Neural cell (in vitro differentiated cells): ENCODE measurements at regions not wholly inside any gene's neighbourhood (a gene's known extent, or its start where the extent isn't known, plus 50 kb on each side); places are given as distances from the start of the nearest gene placed in this dataset.

Source experiments
- H2AFZ ChIP-seq: fragments of 200-600, 300-800 bp; sonication (generic), shearing (Covaris generic); 2 replicates; pipeline ENCODE4 v1.6.0; 2014; ENCODE audit warnings: low read depth, mild to moderate bottlenecking, antibody characterized with exemption, low read length, moderate library complexity
- H3F3A ChIP-seq: fragments of 200-600 bp; shearing (Covaris generic); 2 replicates; pipeline ENCODE4 v1.6.1; 2016; ENCODE audit warnings: mild to moderate bottlenecking, moderate library complexity, mixed read lengths, antibody characterized with exemption, low read length; ENCODE audit not compliant: insufficient read depth, poor library complexity, severe bottlenecking
- H3K27ac ChIP-seq: fragments of 200-600, 300-800 bp; sonication (generic), shearing (Covaris generic); 2 replicates; pipeline ENCODE4 v1.5.1; 2014; ENCODE audit warnings: mild to moderate bottlenecking, low read length, moderate library complexity
- H3K27me3 ChIP-seq: fragments of 300-800, 200-600 bp; sonication (generic), shearing (Covaris generic); 2 replicates; pipeline ENCODE4 v1.6.0; 2014; ENCODE audit warnings: mild to moderate bottlenecking, low read depth, low read length, moderate library complexity; ENCODE audit not compliant: insufficient read depth
- H3K36me3 ChIP-seq: fragments of 300-800, 200-600 bp; sonication (generic), shearing (Covaris generic); 2 replicates; pipeline ENCODE4 v1.5.1; 2014; ENCODE audit warnings: mild to moderate bottlenecking, antibody characterized with exemption, low read length, moderate library complexity; ENCODE audit not compliant: insufficient read depth
- H3K4me2 ChIP-seq: fragments of 300-800, 200-600 bp; sonication (generic), shearing (Covaris generic); 2 replicates; pipeline ENCODE4 v1.6.0; 2014; ENCODE audit warnings: mild to moderate bottlenecking, low read length
- H3K4me3 ChIP-seq: fragments of 300-800, 200-600 bp; sonication (generic), shearing (Covaris generic); 2 replicates; pipeline ENCODE4 v1.5.1; 2014; ENCODE audit warnings: mild to moderate bottlenecking, low read length, moderate library complexity
- H3K79me2 ChIP-seq: fragments of 200-600 bp; shearing (Covaris generic); replicated peaks from 2 replicates; pipeline ENCODE4 v1.6.0; 2014; ENCODE audit warnings: mild to moderate bottlenecking, low read length, moderate library complexity; ENCODE audit not compliant: insufficient read depth
- H3K9ac ChIP-seq: fragments of 300-800, 200-600 bp; sonication (generic), shearing (Covaris generic); 2 replicates; pipeline ENCODE4 v1.6.1; 2016; ENCODE audit warnings: mild to moderate bottlenecking, low read length, mixed read lengths
- H3K9me2 ChIP-seq: fragments of 200-600 bp; shearing (Covaris generic); 2 replicates; pipeline ENCODE4 v1.6.1; 2016; ENCODE audit warnings: mild to moderate bottlenecking, low read length, mixed read lengths; ENCODE audit not compliant: insufficient read depth
- H3K9me3 ChIP-seq: fragments of 200-600, 300-800 bp; sonication (generic), shearing (Covaris generic); 2 replicates; pipeline ENCODE4 v1.6.1; 2016; ENCODE audit warnings: mild to moderate bottlenecking, mixed run types, low read length, moderate library complexity, mixed read lengths
- H4K20me1 ChIP-seq: fragments of 200-600 bp; shearing (Covaris generic); 2 replicates; pipeline ENCODE4 v1.6.1; 2016; ENCODE audit warnings: mild to moderate bottlenecking, mixed run types; ENCODE audit not compliant: insufficient read depth
- EP300 ChIP-seq: fragments of 450-650 bp; conservative IDR thresholded peaks from 2 replicates; pipeline ENCODE4 v1.6.1; 2014; ENCODE audit warnings: antibody characterized with exemption, mild to moderate bottlenecking, moderate library complexity; ENCODE audit not compliant: poor library complexity, severe bottlenecking
- EZH2 ChIP-seq: fragments of 200-600, 300-800 bp; shearing (Covaris generic), sonication (generic); IDR thresholded peaks from 2 replicates; pipeline ENCODE4 v1.6.1; 2014; ENCODE audit warnings: antibody characterized with exemption, low read length, borderline replicate concordance, mild to moderate bottlenecking; ENCODE audit not compliant: insufficient read depth, poor library complexity, severe bottlenecking
- MXI1 ChIP-seq: fragments of 450-650 bp; conservative IDR thresholded peaks from 2 replicates; pipeline ENCODE4 v1.6.1; 2014; ENCODE audit warnings: antibody characterized with exemption, mild to moderate bottlenecking; ENCODE audit not compliant: poor library complexity, severe bottlenecking
- POLR2AphosphoS5 ChIP-seq: IDR thresholded peaks from 2 replicates; pipeline ENCODE4 v1.6.1; 2012
- RAD21 ChIP-seq: fragments of 450-650 bp; conservative IDR thresholded peaks from 2 replicates; pipeline ENCODE4 v1.6.1; 2014; ENCODE audit warnings: antibody characterized with exemption, mild to moderate bottlenecking, moderate library complexity
- SMC3 ChIP-seq: fragments of 450-650 bp; conservative IDR thresholded peaks from 2 replicates; pipeline ENCODE4 v1.6.1; 2014; ENCODE audit warnings: antibody characterized with exemption, mild to moderate bottlenecking, moderate library complexity; ENCODE audit not compliant: poor library complexity
- TAF1 ChIP-seq: IDR thresholded peaks from 2 replicates; pipeline ENCODE4 v1.6.1; 2012; ENCODE audit warnings: low read depth
- TF ChIP-seq, protein P1 (sequence below): IDR thresholded peaks from 2 replicates; pipeline ENCODE4 v1.6.1; 2012; ENCODE audit warnings: borderline replicate concordance
- TF ChIP-seq, protein P2 (sequence below): fragments of 450-650 bp; IDR thresholded peaks from 2 replicates; pipeline ENCODE4 v1.5.1; 2014; ENCODE audit warnings: antibody characterized with exemption, mild to moderate bottlenecking, moderate library complexity; ENCODE audit not compliant: poor library complexity, severe bottlenecking

DNA sequence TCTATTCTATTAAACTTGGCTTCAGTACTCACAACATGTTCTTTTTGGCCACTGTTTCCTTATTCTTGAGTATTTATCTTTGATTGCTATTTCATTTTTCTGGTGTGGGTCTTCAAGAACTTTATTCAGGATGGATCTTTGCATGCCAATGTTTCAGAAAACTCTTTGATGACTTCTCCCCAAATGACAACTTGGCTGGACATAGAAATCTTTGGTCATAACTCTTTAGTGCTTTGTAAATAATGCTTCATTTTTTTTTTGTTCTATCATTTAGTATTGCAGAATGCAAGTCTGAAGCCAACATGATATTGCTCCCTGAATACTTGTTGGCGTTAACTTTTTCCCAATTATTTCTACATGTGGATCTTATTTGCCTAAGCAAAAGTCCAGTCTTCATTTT is 103.6 kb upstream of the HS3ST2 start:
- Histone ChIP-seq H3F3A (no peaks in the 10 kb centered on the region), H3K36me3 (no peaks in the 10 kb centered on the region), H3K27ac (no peak overlapping the region), H3K9me3 (no peaks in the 10 kb centered on the region), H3K79me2 (no peaks in the 10 kb centered on the region), H3K4me3 (no peak overlapping the region), H3K9me2 (no peaks in the 10 kb centered on the region), H3K4me2 (no peak overlapping the region), H3K9ac (no peak overlapping the region), H4K20me1 (no peaks in the 10 kb centered on the region), H3K27me3 (no peaks in the 10 kb centered on the region), H2AFZ (no peak overlapping the region)
- TF ChIP-seq MXI1 (no peak), TAF1 (no peak), RAD21 (no peak), SMC3 (no peak), EP300 (no peak), EZH2 (no peak), POLR2AphosphoS5 (no peak)
- TF ChIP-seq, protein P1, sequence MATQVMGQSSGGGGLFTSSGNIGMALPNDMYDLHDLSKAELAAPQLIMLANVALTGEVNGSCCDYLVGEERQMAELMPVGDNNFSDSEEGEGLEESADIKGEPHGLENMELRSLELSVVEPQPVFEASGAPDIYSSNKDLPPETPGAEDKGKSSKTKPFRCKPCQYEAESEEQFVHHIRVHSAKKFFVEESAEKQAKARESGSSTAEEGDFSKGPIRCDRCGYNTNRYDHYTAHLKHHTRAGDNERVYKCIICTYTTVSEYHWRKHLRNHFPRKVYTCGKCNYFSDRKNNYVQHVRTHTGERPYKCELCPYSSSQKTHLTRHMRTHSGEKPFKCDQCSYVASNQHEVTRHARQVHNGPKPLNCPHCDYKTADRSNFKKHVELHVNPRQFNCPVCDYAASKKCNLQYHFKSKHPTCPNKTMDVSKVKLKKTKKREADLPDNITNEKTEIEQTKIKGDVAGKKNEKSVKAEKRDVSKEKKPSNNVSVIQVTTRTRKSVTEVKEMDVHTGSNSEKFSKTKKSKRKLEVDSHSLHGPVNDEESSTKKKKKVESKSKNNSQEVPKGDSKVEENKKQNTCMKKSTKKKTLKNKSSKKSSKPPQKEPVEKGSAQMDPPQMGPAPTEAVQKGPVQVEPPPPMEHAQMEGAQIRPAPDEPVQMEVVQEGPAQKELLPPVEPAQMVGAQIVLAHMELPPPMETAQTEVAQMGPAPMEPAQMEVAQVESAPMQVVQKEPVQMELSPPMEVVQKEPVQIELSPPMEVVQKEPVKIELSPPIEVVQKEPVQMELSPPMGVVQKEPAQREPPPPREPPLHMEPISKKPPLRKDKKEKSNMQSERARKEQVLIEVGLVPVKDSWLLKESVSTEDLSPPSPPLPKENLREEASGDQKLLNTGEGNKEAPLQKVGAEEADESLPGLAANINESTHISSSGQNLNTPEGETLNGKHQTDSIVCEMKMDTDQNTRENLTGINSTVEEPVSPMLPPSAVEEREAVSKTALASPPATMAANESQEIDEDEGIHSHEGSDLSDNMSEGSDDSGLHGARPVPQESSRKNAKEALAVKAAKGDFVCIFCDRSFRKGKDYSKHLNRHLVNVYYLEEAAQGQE: no peak
- TF ChIP-seq, protein P2, sequence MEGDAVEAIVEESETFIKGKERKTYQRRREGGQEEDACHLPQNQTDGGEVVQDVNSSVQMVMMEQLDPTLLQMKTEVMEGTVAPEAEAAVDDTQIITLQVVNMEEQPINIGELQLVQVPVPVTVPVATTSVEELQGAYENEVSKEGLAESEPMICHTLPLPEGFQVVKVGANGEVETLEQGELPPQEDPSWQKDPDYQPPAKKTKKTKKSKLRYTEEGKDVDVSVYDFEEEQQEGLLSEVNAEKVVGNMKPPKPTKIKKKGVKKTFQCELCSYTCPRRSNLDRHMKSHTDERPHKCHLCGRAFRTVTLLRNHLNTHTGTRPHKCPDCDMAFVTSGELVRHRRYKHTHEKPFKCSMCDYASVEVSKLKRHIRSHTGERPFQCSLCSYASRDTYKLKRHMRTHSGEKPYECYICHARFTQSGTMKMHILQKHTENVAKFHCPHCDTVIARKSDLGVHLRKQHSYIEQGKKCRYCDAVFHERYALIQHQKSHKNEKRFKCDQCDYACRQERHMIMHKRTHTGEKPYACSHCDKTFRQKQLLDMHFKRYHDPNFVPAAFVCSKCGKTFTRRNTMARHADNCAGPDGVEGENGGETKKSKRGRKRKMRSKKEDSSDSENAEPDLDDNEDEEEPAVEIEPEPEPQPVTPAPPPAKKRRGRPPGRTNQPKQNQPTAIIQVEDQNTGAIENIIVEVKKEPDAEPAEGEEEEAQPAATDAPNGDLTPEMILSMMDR: no peak

DNA sequence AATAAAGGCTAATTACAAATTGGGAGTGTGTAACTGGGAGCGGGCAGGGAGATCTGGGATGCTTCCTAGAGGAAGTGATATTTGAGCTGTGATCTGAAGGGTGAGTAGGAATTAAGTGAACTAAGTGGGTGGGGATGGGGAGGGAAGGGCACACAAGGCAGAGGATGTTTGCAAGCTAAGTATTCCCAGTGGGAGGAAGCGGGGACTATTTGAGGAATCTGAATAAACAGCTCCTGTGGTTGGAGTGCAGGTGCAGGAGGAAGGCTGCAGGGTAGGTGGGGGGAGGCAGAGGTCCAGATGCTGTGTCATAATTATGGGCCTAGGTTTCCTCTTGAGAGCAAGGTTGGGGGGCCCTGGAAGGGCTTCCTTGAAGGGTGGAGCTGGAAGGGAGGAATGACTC is 102.1 kb upstream of the HS3ST2 start:
- no peak overlapping the region for H3K4me3 ChIP-seq
- H3K79me2 ChIP-seq: no peaks in the 10 kb centered on the region
- H3F3A ChIP-seq: no peaks in the 10 kb centered on the region
- H3K36me3 ChIP-seq: no peaks in the 10 kb centered on the region
- no peak for TF ChIP-seq MXI1
- no peak for TF ChIP-seq TAF1
- no peak for TF ChIP-seq RAD21
- no peak for TF ChIP-seq EZH2
- TF ChIP-seq POLR2AphosphoS5: no peak
- TF ChIP-seq, protein P1: no peak
- TF ChIP-seq, protein P2: no peak
- TF ChIP-seq SMC3: no peak
- no peak for TF ChIP-seq EP300
- no peak overlapping the region for H3K27ac ChIP-seq
- H3K9me3 ChIP-seq: no peaks in the 10 kb centered on the region
- no peak overlapping the region for H2AFZ ChIP-seq
- H3K9me2 ChIP-seq: no peaks in the 10 kb centered on the region
- H3K9ac ChIP-seq: no peak overlapping the region
- H3K27me3 ChIP-seq: no peaks in the 10 kb centered on the region
- no peaks in the 10 kb centered on the region for H4K20me1 ChIP-seq
- no peak overlapping the region for H3K4me2 ChIP-seq
